ENCODE measurements at regions not wholly inside any gene's neighbourhood (a gene's known extent, or its start where the extent isn't known, plus 50 kb on each side); places are given as distances from the start of the nearest gene placed in this dataset.
"Not testable (repeated sequence)": the region's sequence is repeated elsewhere in the genome, so short reads cannot be mapped to it uniquely, and the experiment has no call there.

DNA sequence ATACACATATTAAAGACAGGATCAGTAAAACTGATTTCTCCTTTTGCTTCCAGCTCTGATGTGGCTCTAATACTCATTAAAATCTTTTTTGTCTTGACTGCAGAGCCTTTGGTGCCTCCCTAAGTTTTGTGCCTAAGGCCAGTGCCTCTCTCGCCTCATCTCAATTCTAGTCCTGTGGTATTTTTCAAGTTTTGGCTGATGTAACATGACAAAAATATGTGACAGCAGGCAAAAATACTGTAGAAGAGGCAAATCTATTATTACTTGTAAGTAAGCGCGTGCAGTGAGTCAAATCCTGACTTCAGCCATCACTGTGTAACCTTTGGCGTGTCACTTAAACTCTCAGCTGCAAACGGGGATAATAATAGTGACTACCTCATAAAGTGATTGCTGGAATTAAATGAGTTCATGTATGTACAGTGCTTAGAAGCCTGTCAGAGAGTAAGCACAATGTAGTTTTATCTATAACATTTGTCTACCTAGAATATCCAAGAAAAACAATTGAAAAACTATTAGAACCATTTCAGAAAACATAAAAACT is 74.0 kb downstream of the MAB21L3 start:
- no peak for DNase-seq
- no peak for ATAC-seq

DNA sequence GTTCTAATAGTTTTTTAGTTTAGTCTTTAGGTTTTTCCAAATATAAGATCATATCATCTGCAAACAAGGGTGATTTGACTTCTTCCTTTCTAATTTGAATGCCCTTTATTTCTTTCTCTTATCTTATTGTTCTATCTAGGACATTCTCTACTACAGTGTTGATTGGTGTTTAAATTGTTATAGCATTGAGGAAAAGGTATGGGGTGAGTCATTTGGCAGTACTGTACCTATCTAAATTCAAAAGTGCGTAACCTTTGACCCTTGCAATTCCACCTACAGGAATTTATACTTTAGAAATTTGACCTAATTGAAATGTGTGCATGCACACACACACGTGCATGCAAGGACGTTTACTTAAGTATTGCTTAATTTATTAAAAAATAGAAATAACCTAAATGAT is 78.3 kb downstream of the MAB21L3 start:
- DNase-seq (no peak), ATAC-seq (no peak)

- no peak for DNase-seq
- ATAC-seq = no peak
Measured at GRCh38 chr1:116191294-116191693, 80.1 kb downstream of the MAB21L3 start.

DNA sequence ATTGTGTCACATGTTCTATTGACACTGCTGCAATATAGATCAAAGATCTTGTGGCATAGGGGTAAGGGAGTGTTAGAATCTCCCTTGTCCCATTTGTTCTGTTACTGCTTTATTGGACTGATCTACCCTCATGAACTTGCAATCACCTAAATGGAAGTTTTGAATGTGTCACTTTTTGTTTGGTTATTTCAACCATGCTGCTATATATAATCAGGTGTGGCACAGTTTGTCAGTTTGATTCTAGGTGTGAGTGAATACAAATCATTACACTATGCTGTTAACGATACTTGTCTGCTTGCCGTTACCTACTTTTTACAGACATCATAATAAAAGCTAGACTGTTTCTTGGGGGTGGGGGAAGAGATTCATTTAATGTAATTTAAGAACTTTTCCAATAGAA is 82.6 kb downstream of the MAB21L3 start:
- ATAC-seq (no peak), DNase-seq (no peak)

- no peak for ATAC-seq
- no peak for DNase-seq
Measured at GRCh38 chr1:116194568-116194967, 83.4 kb downstream of the MAB21L3 start.

DNA sequence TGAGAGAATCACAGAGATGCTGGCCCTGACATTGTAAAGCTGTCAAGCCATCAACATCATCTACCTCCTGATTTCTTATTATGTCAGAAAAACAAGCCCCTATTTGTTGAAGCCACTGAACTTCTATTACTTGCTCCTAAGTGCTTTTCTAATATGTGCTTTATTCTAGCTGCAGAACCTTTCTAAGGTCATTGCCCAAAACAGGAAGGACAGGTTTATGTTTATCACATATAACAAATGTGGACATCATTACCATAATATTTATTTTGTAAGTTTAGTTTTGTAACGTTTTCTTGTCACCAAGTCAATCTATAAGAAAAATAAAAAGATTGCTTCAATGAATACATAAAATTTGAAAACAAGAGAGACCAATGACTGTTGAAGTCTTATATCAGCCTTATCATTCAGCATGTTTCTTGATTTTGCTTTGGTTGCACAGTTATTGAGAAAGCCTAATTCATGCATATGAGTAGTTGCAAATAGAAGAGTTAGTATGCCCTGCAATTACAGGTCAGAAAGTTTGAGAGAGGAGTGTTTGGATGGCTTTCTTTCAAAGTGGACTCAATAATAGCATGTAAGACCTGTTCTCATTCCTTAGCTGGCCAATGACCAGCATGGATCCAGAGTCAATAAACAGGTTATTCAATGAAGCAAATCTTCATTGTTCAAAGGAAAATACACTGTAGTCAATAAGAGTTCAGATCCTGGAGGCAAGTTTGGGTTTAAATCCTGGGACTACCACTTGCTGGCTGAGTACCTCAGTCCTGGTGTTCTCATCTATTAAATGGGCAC is 84.1 kb downstream of the MAB21L3 start:
- ATAC-seq = no peak
- DNase-seq = no peak

- DNase-seq, ATAC-seq: not testable (repeated sequence)
Measured at GRCh38 chr1:116200343-116200742, 89.1 kb downstream of the MAB21L3 start.

GRCh38 chr1:116201911-116202310 is 90.7 kb downstream of the MAB21L3 start:
- ATAC-seq (no peak), DNase-seq (no peak)

DNA sequence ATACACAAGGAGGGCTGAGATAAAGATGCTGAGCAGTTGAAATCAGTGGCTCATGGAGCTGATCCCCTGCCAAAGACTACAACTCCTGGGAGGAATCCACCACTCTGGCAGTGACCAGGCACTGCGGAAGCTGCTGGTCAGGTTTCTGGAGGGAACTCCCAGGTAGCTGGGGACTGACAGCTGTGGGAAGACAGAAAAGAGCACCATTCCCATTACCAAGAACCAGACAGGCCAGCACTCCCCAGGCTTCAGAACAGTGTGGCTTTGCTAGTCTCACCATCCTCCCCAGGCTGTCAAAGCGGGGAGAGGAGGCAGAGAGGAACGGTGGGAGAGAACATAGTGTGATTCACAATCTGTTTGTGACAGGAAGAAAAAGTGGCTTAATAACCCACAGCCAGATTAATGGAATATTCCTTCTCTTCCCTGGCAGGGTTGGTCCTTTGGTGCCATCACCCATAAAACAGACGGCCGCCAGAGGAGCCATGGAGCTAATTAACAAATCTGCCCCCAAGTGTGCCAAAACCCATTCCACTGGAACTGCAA is 92.1 kb downstream of the MAB21L3 start:
- DNase-seq = no peak
- no peak for ATAC-seq

DNA sequence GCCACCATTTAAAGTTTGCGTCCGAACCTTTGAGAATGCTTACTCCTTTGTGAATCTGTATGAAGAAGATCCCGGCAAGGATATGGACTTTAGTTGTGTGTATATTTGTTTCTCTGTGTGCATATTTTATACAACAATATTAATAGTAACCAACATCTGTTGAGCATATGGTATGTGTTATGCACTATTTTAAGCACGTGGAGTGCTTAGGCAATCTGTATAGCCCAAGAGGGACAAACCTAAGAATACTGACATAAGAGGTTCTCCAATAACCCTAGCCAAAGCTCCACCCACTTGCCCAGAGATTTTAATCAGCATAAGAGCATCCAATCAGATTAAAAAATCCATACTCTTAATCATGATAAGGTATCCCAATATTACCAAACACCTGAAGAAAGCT is 92.7 kb downstream of the MAB21L3 start:
- DNase-seq = no peak
- no peak for ATAC-seq

DNA sequence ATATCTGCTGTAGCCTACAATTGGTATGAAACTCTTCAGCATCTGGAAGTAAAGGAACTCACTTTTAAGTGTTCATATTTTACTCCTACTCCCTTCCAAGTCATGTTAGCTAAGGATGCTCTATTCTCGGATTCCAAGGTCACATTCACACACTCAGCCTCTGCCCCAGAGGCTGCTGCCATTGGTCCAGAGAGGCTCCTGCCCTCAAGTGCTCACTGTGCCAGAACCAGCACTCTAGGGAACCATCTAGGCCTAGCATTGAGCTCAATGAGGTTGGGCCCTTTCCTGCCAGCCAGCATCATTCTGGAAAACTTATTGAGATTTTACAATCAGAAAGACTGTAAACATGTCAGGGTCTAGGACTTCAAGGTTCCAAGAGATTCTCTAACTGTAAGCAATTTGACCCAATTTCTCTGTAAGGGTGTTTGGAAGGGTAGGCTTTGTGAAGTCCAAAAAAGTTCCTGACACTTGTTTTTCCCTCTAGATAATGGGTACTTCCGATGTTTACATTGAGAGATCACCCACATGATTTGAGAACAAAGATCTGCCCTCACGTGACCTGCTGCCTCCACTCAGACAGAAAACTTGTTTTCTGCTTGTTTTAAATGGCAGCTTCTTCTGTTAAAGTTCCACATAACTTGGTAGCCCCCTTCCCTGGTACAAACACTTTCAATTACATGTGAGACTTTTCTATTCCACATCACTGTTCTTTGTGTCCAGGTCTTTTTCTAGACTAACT is 94.9 kb downstream of the MAB21L3 start:
- no peak for ATAC-seq
- DNase-seq = no peak

DNA sequence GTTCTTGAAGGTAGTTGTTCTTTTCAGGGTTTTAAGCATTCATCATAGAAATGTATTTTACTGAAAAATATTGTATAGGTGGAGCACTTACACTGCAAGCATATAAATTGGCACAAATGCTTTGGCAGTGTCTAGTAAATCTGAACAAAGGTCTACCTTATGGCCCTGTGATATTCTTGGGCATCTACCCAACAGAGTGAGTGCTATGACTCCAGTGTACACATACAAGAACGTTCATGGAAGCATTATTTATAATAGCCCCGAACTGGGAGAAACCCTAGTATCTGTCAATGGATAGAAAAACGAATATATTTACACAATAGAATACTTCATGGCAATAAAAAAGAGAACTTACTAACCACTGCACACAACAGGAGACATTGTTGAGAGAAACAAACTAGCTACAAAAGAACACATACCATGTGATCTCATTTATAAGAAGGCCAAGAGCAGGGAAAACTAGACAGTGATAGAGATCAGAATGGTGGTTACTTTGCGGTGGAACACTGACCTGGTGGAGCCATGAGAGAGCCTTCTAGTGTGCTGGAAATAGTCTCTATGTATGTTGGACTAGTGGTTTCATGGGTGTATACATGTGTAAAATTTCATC is 96.0 kb downstream of the MAB21L3 start:
- DNase-seq (no peak), ATAC-seq (no peak)

- DNase-seq (no peak), ATAC-seq (no peak)
Measured at GRCh38 chr1:116208136-116208535, 96.9 kb downstream of the MAB21L3 start.

DNA sequence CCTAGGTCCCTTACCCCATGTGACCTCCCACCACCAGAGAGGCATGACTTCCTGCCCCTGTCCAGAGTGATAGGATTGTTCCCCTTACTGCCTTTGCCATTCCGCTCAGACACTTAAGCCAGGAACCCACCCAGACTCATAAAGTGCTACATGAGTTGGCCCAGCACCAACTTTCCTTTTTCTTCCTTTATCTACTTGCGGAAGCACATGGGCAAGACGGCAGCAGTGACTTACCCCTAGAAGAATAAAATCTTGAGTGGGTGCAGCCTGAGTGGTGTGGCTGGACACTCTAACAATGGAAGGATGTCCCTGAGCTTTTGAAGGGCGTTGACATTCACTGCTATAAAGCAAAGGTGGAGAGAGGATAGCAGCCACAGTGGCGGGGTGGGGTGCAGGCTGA is 100.1 kb downstream of the MAB21L3 start:
- DNase-seq (no peak), ATAC-seq (no peak)

DNA sequence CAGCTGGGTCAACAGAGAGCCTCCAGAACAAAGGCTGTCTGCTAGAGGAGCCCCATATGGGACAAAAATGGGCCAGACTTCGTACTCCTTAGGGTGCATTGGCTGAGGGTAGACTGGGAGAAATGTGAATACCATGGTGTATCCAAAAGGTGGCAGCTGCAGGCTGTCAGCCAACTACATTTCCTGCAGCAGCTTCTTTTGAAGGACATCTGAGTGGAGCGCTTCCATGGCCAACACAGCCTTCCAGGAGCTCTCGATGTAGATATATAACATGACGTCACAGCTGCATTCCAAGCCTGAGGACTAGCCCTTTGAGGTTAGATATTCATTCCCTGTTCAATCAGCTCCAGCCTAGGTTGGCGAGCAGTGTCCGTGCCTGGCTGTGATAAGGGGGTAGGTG is 107.7 kb downstream of the MAB21L3 start:
- ATAC-seq (no peak), DNase-seq (no peak)

GRCh38 chr1:116219651-116220434 is 108.6 kb downstream of the MAB21L3 start:
- ATAC-seq (no peak), DNase-seq (no peak)

DNA sequence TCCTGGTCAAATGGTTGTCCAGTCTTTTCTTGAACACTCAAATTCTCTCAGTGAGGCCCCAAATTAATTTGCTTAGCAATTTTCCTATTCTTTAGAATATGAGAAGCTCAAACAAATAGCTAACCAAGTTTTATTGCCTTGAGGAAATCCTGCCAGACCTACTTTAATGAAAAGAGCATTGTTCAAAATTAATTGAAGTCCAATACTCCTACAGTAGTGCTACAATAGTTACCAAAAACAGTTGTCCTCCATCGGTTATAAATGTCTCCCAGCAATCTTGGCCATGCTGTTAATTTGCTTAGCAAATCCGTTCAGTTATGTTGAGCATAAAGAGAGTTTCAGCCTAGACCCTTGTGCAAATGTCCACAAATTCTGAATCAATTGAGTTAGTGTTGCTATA is 112.9 kb downstream of the MAB21L3 start:
- no peak for ATAC-seq
- DNase-seq = no peak

GRCh38 chr1:116224561-116224960 is 113.4 kb downstream of the MAB21L3 start:
- ATAC-seq (no peak), DNase-seq (no peak)

GRCh38 chr1:116226017-116226416 is 114.8 kb downstream of the MAB21L3 start:
- ATAC-seq (no peak), DNase-seq (no peak)

DNA sequence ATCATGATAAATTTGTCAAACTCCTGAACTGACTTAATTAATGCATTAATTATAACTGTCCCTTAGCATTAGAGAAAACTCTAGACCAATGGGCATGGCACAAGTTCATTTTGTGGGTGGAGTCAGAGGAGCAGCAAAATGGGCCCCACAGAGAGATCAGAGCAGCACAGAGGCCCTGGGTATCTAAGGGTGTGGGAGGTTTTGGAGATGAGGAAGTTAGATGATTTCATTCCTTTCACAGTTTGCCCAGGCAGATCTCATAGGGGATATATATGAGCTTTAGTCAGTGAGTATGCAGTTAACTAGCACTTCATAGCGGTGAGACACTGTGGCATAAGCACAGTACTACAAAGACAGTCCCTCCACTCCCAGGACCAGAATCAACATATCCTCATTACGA is 117.3 kb downstream of the MAB21L3 start:
- no peak for DNase-seq
- ATAC-seq = no peak

DNA sequence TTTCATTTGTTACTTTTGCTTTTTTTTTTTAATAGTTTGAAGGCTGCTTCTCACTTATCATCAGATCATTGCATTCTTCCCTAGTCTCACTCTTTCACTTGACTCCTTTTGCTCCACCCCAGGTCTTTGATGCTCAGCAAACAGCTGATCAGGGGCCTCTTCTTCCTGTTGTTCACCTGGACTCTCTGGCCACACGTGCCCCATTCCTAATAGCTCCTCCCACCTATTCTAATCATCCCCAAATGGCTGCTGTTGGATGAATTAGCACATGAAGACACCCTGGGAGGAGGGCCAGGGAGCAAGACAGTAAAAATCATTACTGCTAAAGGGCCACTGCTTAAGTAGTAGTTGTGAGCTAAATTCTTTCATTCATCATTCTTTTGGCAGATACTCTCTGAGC is 119.5 kb downstream of the MAB21L3 start:
- no peak for ATAC-seq
- no peak for DNase-seq

GRCh38 chr1:116231752-116232151 is 120.6 kb downstream of the MAB21L3 start:
- no peak for DNase-seq
- ATAC-seq = no peak

Measured in stimulated activated naive CD8-positive, alpha-beta T cell treated with anti-CD3 and anti-CD28 coated beads, Interleukin-15, Interleukin-2, amounts not matched to agents 100 U/mL and 50 U/mL, for 24 hours (primary cell).